MM.1S (cell line): ENCODE measurements at regions not wholly inside any gene's neighbourhood (a gene's known extent, or its start where the extent isn't known, plus 50 kb on each side); places are given as distances from the start of the nearest gene placed in this dataset.

ENCODE experiments used
- EZH2 ChIP-seq: fragments of 300-600 bp; sonication (generic); optimal IDR thresholded peaks from 2 replicates; pipeline ENCODE3; 2017; ENCODE audit warnings: low read depth, mild to moderate bottlenecking, antibody characterized with exemption, low read length, mixed read lengths
- EZH2phosphoT487 ChIP-seq: fragments of 300-600 bp; sonication (generic); IDR thresholded peaks from 2 replicates; pipeline ENCODE4 v1.6.1; 2018; ENCODE audit warnings: antibody characterized with exemption, low read length
- TF ChIP-seq, protein P1 (sequence below): fragments of 300-600 bp; sonication (generic); IDR thresholded peaks from 2 replicates; pipeline ENCODE4 v1.5.1; 2016; ENCODE audit warnings: antibody characterized with exemption, low read length, mixed read lengths

DNA sequence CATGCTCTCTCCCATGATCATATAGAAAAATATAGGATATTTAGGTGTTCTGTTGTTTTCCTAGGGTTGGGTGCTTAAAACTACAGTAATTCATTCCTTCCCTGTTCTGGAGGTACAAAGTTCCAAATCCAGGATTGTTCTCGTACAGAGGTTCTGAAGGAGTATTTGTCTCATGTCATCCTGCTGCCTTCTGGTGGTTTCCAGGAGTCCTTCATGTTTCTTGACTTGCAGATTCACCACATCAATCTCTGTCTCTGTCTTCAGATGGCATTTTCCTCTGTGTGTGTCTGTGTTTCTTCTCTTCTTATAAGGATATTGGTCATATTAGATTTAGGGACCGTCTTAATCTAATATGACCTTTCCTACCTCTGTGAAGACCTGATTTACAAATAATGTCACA is 397.9 kb downstream of the NYAP2 start:
- TF ChIP-seq, protein P1, sequence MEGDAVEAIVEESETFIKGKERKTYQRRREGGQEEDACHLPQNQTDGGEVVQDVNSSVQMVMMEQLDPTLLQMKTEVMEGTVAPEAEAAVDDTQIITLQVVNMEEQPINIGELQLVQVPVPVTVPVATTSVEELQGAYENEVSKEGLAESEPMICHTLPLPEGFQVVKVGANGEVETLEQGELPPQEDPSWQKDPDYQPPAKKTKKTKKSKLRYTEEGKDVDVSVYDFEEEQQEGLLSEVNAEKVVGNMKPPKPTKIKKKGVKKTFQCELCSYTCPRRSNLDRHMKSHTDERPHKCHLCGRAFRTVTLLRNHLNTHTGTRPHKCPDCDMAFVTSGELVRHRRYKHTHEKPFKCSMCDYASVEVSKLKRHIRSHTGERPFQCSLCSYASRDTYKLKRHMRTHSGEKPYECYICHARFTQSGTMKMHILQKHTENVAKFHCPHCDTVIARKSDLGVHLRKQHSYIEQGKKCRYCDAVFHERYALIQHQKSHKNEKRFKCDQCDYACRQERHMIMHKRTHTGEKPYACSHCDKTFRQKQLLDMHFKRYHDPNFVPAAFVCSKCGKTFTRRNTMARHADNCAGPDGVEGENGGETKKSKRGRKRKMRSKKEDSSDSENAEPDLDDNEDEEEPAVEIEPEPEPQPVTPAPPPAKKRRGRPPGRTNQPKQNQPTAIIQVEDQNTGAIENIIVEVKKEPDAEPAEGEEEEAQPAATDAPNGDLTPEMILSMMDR: no peak
- TF ChIP-seq EZH2phosphoT487 (no peak), EZH2 (no peak)
